PC-9 (cell line): ENCODE measurements at regions not wholly inside any gene's neighbourhood (a gene's known extent, or its start where the extent isn't known, plus 50 kb on each side); places are given as distances from the start of the nearest gene placed in this dataset.
A peak's percentile ranks its signal among the peaks of the same experiment; 100 is the strongest.

Experiments
- BruUV-seq: library from RNA; stranded (reverse); fragments of 400-500 nt; replicated peaks from 2 replicates; lab custom pipeline; 2021; lab: Mats Ljungman, UMichigan
- CTCF ChIA-PET: fragments of 300-600 bp; sonication (Branson Sonifier 250); formaldehyde crosslinking; loops from one replicate; lab custom pipeline; 2022; ENCODE audit warnings: antibody characterized with exemption; lab: Charles Lee
- POLR2A ChIA-PET: fragments of 300-600 bp; sonication (Branson Sonifier 250); formaldehyde crosslinking; loops from one replicate; lab custom pipeline; 2022; ENCODE audit warnings: antibody characterized with exemption; ENCODE audit not compliant: unreplicated experiment; lab: Charles Lee
- DNase-seq, 2 experiments: peaks; one replicate each; pipeline versions ENCODE4 v3.0.0 to v3.0.0-alpha.2; 2015 to 2022; ENCODE audit warnings: mixed read lengths in 1 of 2
- H2AFZ ChIP-seq: fragments of 200-600 bp; sonication (generic); 2 replicates; pipeline ENCODE4 v1.8.1; 2017; ENCODE audit warnings: antibody characterized with exemption
- H3F3A ChIP-seq: fragments of 200-600 bp; sonication (generic); 2 replicates; pipeline ENCODE4 v1.8.1; 2017; ENCODE audit warnings: antibody characterized with exemption, mild to moderate bottlenecking, low read depth; ENCODE audit not compliant: insufficient read depth
- H3K27ac ChIP-seq: fragments of 200-600 bp; sonication (generic); 2 replicates; pipeline ENCODE4 v1.6.1; 2016; ENCODE audit warnings: mixed run types
- H3K27me3 ChIP-seq: fragments of 200-600 bp; sonication (generic); 2 replicates; pipeline ENCODE4 v1.6.1; 2016; ENCODE audit warnings: low read depth, mixed run types; ENCODE audit not compliant: insufficient read depth
- H3K36me3 ChIP-seq: fragments of 200-600 bp; sonication (generic); 2 replicates; pipeline ENCODE4 v1.6.1; 2016; ENCODE audit warnings: low read depth, mixed run types
- H3K4me1 ChIP-seq: fragments of 200-600 bp; sonication (generic); replicated peaks from 2 replicates; pipeline ENCODE4 v1.6.1; 2016; ENCODE audit warnings: mixed run types; ENCODE audit not compliant: insufficient read depth
- H3K4me2 ChIP-seq: fragments of 200-600 bp; sonication (generic); 2 replicates; pipeline ENCODE4 v1.6.1; 2017; ENCODE audit warnings: mixed run types
- H3K4me3 ChIP-seq: fragments of 200-600 bp; sonication (generic); 2 replicates; pipeline ENCODE4 v1.6.1; 2016; ENCODE audit warnings: mixed run types
- H3K79me2 ChIP-seq: fragments of 200-600 bp; sonication (generic); 2 replicates; pipeline ENCODE4 v1.6.1; 2017; ENCODE audit warnings: low read depth, mixed run types
- H3K9me2 ChIP-seq: fragments of 200-600 bp; sonication (generic); 2 replicates; pipeline ENCODE4 v1.8.1; 2017; ENCODE audit warnings: mild to moderate bottlenecking; ENCODE audit not compliant: insufficient read depth
- H3K9me3 ChIP-seq: fragments of 200-600 bp; sonication (generic); 2 replicates; pipeline ENCODE4 v1.8.1; 2016; ENCODE audit warnings: low read depth; ENCODE audit not compliant: insufficient read depth
- H4K20me1 ChIP-seq: fragments of 200-600 bp; sonication (generic); 2 replicates; pipeline ENCODE4 v1.8.1; 2017; ENCODE audit not compliant: insufficient read depth
- EZH2 ChIP-seq: fragments of 200-600 bp; sonication (generic); IDR thresholded peaks from 2 replicates; pipeline ENCODE4 v1.8.0; 2017; ENCODE audit warnings: antibody characterized with exemption, low read depth
- intact Hi-C: fragments of 100-400 bp; cut with micrococcal nuclease; formaldehyde crosslinking; loops from one replicate; pipeline ENCODE4 v1.10.0; 2022; ENCODE audit not compliant: unreplicated experiment
- TF ChIP-seq, protein P1 (sequence below): fragments of 200-600 bp; sonication (generic); conservative IDR thresholded peaks from 2 replicates; pipeline ENCODE4 v1.6.1; 2017; ENCODE audit warnings: mixed run types, antibody characterized with exemption, mild to moderate bottlenecking, moderate library complexity

GRCh38 chr9:107784235-107784958 lies 294.8 kb upstream of the KLF4 start:
- POLR2A ChIA-PET = no interaction called here
- peak overlapping the region; percentile 44 for H3K27ac ChIP-seq
- TF ChIP-seq EZH2 = no peak
- TF ChIP-seq, protein P1, sequence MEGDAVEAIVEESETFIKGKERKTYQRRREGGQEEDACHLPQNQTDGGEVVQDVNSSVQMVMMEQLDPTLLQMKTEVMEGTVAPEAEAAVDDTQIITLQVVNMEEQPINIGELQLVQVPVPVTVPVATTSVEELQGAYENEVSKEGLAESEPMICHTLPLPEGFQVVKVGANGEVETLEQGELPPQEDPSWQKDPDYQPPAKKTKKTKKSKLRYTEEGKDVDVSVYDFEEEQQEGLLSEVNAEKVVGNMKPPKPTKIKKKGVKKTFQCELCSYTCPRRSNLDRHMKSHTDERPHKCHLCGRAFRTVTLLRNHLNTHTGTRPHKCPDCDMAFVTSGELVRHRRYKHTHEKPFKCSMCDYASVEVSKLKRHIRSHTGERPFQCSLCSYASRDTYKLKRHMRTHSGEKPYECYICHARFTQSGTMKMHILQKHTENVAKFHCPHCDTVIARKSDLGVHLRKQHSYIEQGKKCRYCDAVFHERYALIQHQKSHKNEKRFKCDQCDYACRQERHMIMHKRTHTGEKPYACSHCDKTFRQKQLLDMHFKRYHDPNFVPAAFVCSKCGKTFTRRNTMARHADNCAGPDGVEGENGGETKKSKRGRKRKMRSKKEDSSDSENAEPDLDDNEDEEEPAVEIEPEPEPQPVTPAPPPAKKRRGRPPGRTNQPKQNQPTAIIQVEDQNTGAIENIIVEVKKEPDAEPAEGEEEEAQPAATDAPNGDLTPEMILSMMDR = no peak
- H3K4me2 ChIP-seq = peak overlapping the region; percentile 56
- H3K4me1 ChIP-seq = peaks cover 14% of the 10 kb centered on the region
- H3K9me2 ChIP-seq = no peaks in the 10 kb centered on the region
- intact Hi-C loops = no loop called here
- no peaks in the 10 kb centered on the region for H3K36me3 ChIP-seq
- no TSS peak for BruUV-seq
- H3F3A ChIP-seq = 0 out of 2 replicates have a peak, but pooled peaks cover 4% of the 10 kb centered on the region
- no peaks in the 10 kb centered on the region for H3K9me3 ChIP-seq
- H3K4me3 ChIP-seq = no peak overlapping the region
- DNase-seq = peak; percentile 29 to 75
- CTCF ChIA-PET = no interaction called here
- H3K79me2 ChIP-seq = no peaks in the 10 kb centered on the region
- H2AFZ ChIP-seq = peak overlapping the region; percentile 65; the same call in 1 of the 2 replicates
- no peaks in the 10 kb centered on the region for H3K27me3 ChIP-seq
- no peaks in the 10 kb centered on the region for H4K20me1 ChIP-seq

GRCh38 chr9:107782789-107783188 lies 293.2 kb upstream of the KLF4 start:
- intact Hi-C loops = no loop called here
- Histone ChIP-seq H3K27me3 (no peaks in the 10 kb centered on the region), H3K9me3 (no peaks in the 10 kb centered on the region), H3K36me3 (no peaks in the 10 kb centered on the region), H3F3A (0 out of 2 replicates have a peak, but pooled peaks cover 4% of the 10 kb centered on the region), H3K4me1 (peaks cover 14% of the 10 kb centered on the region), H3K4me2 (no peak overlapping the region), H3K4me3 (no peak overlapping the region), H3K79me2 (no peaks in the 10 kb centered on the region), H3K9me2 (no peaks in the 10 kb centered on the region), H4K20me1 (no peaks in the 10 kb centered on the region), H3K27ac (no peak overlapping the region), H2AFZ (no peak overlapping the region)
- ChIA-PET CTCF (no interaction called here), POLR2A (no interaction called here)
- BruUV-seq = no TSS peak
- no peak for DNase-seq
- TF ChIP-seq, protein P1 = no peak

DNA sequence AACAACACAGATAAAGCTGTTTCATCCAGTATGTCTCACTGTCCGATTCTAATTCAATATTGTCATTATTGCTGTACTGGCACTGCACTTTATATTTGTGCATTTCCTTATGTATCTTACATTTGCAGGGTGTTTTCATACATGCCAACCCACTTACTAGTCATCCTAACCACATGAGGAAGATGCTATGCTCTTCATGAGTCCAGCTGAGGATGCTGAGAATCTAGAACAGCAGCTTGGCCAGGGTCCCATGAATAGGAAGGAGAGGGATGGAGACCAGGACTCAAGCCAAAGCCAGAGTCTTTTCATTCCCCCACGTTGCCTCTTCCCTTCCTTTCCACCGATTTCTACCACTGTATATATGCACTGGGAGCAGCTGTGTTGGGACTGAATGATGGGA lies 292.8 kb upstream of the KLF4 start:
- no peak for DNase-seq
- Histone ChIP-seq H3K36me3 (no peaks in the 10 kb centered on the region), H3K79me2 (no peaks in the 10 kb centered on the region), H3K27ac (no peak overlapping the region), H3K4me1 (peaks cover 14% of the 10 kb centered on the region), H3K27me3 (no peaks in the 10 kb centered on the region), H3K4me3 (no peak overlapping the region), H3K9me2 (no peaks in the 10 kb centered on the region), H3F3A (0 out of 2 replicates have a peak, but pooled peaks cover 4% of the 10 kb centered on the region), H4K20me1 (no peaks in the 10 kb centered on the region), H2AFZ (no peak overlapping the region), H3K4me2 (no peak overlapping the region), H3K9me3 (no peaks in the 10 kb centered on the region)
- intact Hi-C loops = no loop called here
- POLR2A ChIA-PET = interaction anchor here (0.6 kb wide), 1 partner anchor 787 kb away, joined by 3 read pairs; no protein-coding TSS in a partner anchor
- CTCF ChIA-PET = no interaction called here
- no peak for TF ChIP-seq EZH2
- TF ChIP-seq, protein P1 = no peak
- BruUV-seq = no TSS peak
